HCT116 (cell line): ENCODE measurements at regions not wholly inside any gene's neighbourhood (a gene's known extent, or its start where the extent isn't known, plus 50 kb on each side); places are given as distances from the start of the nearest gene placed in this dataset.

ENCODE experiments used
- ATAC-seq: fragments of 200-7000 bp; cut with Tn5 transposase; 2 replicates; pipeline ENCODE4 v1.9.1; 2020; ENCODE audit warnings: mild to moderate bottlenecking, moderate library complexity
- BruUV-seq: library from RNA; stranded (reverse); fragments of 400-500 nt; replicated peaks from 2 replicates; lab custom pipeline; 2021; lab: Mats Ljungman, UMichigan
- CTCF ChIA-PET: fragments of 300-600 bp; sonication (Branson Sonifier 250); formaldehyde crosslinking; loops from one replicate; lab custom pipeline; 2021; ENCODE audit warnings: antibody characterized with exemption; lab: Charles Lee
- POLR2A ChIA-PET: fragments of 300-600, 350-600 bp; sonication (Branson Sonifier 250); formaldehyde crosslinking; loops from one replicate; lab custom pipeline; 2021; ENCODE audit warnings: antibody characterized with exemption; lab: Charles Lee
- RAD21 ChIA-PET, 2 experiments: fragments of 300-600 bp; sonication (Branson Sonifier 250); formaldehyde crosslinking; loops; one replicate each; lab custom pipeline; 2023; ENCODE audit warnings: low total read pairs in 2 of 2; ENCODE audit not compliant: uncharacterized antibody in 2 of 2, unreplicated experiment in 2 of 2, low non-redundant PET in 1 of 2; lab: Charles Lee
- DNase-seq: peaks from one replicate; pipeline ENCODE4 v3.0.0-alpha.2; 2010; ENCODE audit warnings: low read depth, low spot score
- H2AFZ ChIP-seq: fragments of 200-600 bp; shearing (Covaris generic), sonication (generic); 2 replicates; pipeline ENCODE4 v1.6.1; 2017; ENCODE audit warnings: low read depth, mixed run types, mixed read lengths, antibody characterized with exemption, low read length; ENCODE audit not compliant: poor library complexity, severe bottlenecking
- H3K27ac ChIP-seq: 2 replicates; pipeline ENCODE4 v1.5.1; 2012; ENCODE audit warnings: low read depth, low read length
- H3K27me3 ChIP-seq: fragments of 200-600 bp; sonication (generic); 2 replicates; pipeline ENCODE4 v1.6.1; 2016; ENCODE audit warnings: mixed run types, low read length, mixed read lengths; ENCODE audit not compliant: insufficient read depth
- H3K36me3 ChIP-seq, 2 experiments: fragments of 200-500 bp in 1 of 2; fragments of 200-600 bp in 1 of 2; sonication (Bioruptor generic) in 1 of 2; sonication (generic) in 1 of 2; 2 replicates each; pipeline versions ENCODE4 v1.5.1 to v1.6.1; 2014 to 2016; ENCODE audit warnings: low read length in 2 of 2, inconsistent platforms in 1 of 2, mixed read lengths in 1 of 2, mixed run types in 1 of 2; ENCODE audit not compliant: insufficient read depth in 2 of 2, control insufficient read depth in 1 of 2
- H3K4me1 ChIP-seq, 2 experiments: fragments of 200-600 bp in 1 of 2; sonication (generic) in 1 of 2; 2 replicates each; pipeline versions ENCODE4 v1.5.1 to v1.6.1; 2012 to 2017; ENCODE audit warnings: low read length in 2 of 2, inconsistent platforms in 1 of 2, mild to moderate bottlenecking in 1 of 2, mixed read lengths in 1 of 2, mixed run types in 1 of 2, moderate library complexity in 1 of 2; ENCODE audit not compliant: insufficient read depth in 2 of 2, control insufficient read depth in 1 of 2
- H3K4me2 ChIP-seq: fragments of 200-600 bp; sonication (generic); 2 replicates; pipeline ENCODE4 v1.6.1; 2017; ENCODE audit warnings: mixed run types, low read length, mixed read lengths
- H3K4me3 ChIP-seq, 2 experiments: fragments of 200-600 bp in 1 of 2; sonication (generic) in 1 of 2; replicated peaks in 1 of 2; 2 replicates each; pipeline ENCODE4 v1.5.1; 2011 to 2016; ENCODE audit warnings: low read length in 2 of 2, control low read depth in 1 of 2, low read depth in 1 of 2, mild to moderate bottlenecking in 1 of 2, mixed read lengths in 1 of 2, mixed run types in 1 of 2
- H3K79me2 ChIP-seq: fragments of 200-600 bp; sonication (generic); 2 replicates; pipeline ENCODE4 v1.6.1; 2017; ENCODE audit warnings: mild to moderate bottlenecking, mixed run types, low read length, moderate library complexity, mixed read lengths; ENCODE audit not compliant: insufficient read depth
- H3K9ac ChIP-seq: fragments of 200-600 bp; sonication (generic); 2 replicates; pipeline ENCODE4 v1.6.1; 2016; ENCODE audit warnings: low read length, mixed read lengths
- H3K9me2 ChIP-seq: fragments of 200-600 bp; sonication (generic), shearing (Covaris generic); 2 replicates; pipeline ENCODE4 v1.6.1; 2017; ENCODE audit warnings: mixed run types, mild to moderate bottlenecking, moderate library complexity; ENCODE audit not compliant: insufficient read depth
- H3K9me3 ChIP-seq, 2 experiments: fragments of 200-500 bp in 1 of 2; fragments of 200-600 bp in 1 of 2; sonication (Bioruptor generic) in 1 of 2; sonication (generic) in 1 of 2; 2 replicates each; pipeline ENCODE4 v1.6.1; 2014 to 2017; ENCODE audit warnings: low read length in 2 of 2, mixed read lengths in 2 of 2, inconsistent platforms in 1 of 2, low read depth in 1 of 2, mild to moderate bottlenecking in 1 of 2, mixed run types in 1 of 2, moderate library complexity in 1 of 2; ENCODE audit not compliant: control insufficient read depth in 1 of 2, insufficient read depth in 1 of 2
- H4K20me1 ChIP-seq: fragments of 200-600 bp; sonication (generic), shearing (Covaris generic); 2 replicates; pipeline ENCODE4 v1.6.1; 2017; ENCODE audit warnings: mixed run types, mild to moderate bottlenecking, moderate library complexity; ENCODE audit not compliant: insufficient read depth
- CEBPB ChIP-seq: IDR thresholded peaks from 2 replicates; pipeline ENCODE4 v1.6.1; 2012; ENCODE audit warnings: low read depth
- EZH2 ChIP-seq: fragments of 200-600 bp; sonication (generic); IDR thresholded peaks from 2 replicates; pipeline ENCODE4 v1.6.1; 2017; ENCODE audit warnings: antibody characterized with exemption, mixed run types
- EZH2phosphoT487 ChIP-seq: fragments of 200-600 bp; IDR thresholded peaks from 2 replicates; pipeline ENCODE4 v1.6.1; 2018; ENCODE audit warnings: antibody characterized with exemption, borderline replicate concordance
- intact Hi-C: fragments of 100-400 bp; cut with micrococcal nuclease; formaldehyde crosslinking; loops from 2 replicates; pipeline ENCODE4 v1.10.0; 2022
- TF ChIP-seq, protein P1 (sequence below): IDR thresholded peaks from 2 replicates; pipeline ENCODE4 v1.6.1; 2012; ENCODE audit warnings: low read depth

DNA sequence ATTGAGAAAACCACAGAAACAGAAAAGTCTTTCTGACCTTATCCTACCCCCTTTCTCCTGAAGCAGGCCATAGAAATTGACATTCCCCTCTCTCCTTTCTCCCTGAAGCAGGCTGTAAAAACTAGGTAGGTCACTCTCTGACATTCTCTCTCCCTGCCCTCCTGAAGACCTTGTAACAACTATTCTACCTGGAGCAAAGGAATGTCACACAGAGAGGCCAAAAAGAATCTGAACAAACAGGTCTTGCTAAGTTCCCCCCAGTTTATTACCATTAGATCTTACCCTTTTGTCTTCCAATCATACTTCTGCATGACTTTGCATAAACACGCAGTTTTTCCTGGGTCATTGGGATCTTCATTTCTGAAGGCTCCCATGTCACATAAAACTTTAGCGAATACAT is 198.3 kb upstream of the GYPA start (continued):
- TF ChIP-seq, protein P1, sequence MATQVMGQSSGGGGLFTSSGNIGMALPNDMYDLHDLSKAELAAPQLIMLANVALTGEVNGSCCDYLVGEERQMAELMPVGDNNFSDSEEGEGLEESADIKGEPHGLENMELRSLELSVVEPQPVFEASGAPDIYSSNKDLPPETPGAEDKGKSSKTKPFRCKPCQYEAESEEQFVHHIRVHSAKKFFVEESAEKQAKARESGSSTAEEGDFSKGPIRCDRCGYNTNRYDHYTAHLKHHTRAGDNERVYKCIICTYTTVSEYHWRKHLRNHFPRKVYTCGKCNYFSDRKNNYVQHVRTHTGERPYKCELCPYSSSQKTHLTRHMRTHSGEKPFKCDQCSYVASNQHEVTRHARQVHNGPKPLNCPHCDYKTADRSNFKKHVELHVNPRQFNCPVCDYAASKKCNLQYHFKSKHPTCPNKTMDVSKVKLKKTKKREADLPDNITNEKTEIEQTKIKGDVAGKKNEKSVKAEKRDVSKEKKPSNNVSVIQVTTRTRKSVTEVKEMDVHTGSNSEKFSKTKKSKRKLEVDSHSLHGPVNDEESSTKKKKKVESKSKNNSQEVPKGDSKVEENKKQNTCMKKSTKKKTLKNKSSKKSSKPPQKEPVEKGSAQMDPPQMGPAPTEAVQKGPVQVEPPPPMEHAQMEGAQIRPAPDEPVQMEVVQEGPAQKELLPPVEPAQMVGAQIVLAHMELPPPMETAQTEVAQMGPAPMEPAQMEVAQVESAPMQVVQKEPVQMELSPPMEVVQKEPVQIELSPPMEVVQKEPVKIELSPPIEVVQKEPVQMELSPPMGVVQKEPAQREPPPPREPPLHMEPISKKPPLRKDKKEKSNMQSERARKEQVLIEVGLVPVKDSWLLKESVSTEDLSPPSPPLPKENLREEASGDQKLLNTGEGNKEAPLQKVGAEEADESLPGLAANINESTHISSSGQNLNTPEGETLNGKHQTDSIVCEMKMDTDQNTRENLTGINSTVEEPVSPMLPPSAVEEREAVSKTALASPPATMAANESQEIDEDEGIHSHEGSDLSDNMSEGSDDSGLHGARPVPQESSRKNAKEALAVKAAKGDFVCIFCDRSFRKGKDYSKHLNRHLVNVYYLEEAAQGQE = no peak

DNA sequence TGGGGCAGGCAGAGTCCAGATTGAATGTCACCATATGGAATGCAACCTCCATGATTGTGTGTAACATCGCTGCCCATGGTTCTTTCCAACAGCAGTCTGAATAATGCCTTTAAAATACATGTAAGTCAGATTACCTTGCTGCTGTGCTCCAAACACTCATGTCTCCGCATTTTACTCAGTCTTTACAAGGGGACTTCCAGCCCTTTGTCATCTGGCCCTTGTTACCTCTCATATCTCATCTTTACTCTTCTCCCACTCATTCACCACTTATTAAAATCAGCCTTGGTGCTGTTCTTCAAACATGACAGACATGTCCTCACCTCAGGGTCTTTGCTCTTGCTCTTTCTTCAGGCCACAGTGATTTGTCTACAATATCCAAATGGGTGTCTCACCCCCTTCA is 200.4 kb upstream of the GYPA start:
- Histone ChIP-seq H3K4me1 (no peaks in the 10 kb centered on the region), H3K9me3 (no peaks in the 10 kb centered on the region), H3K36me3 (no peaks in the 10 kb centered on the region), H2AFZ (no peak overlapping the region), H3K9ac (no peak overlapping the region), H3K4me3 (no peak overlapping the region), H3K27me3 (no peaks in the 10 kb centered on the region), H3K4me2 (no peak overlapping the region), H3K9me2 (peaks cover 2% of the 10 kb centered on the region; the same call in 1 of the 2 replicates), H3K79me2 (no peaks in the 10 kb centered on the region), H4K20me1 (no peaks in the 10 kb centered on the region), H3K27ac (no peak overlapping the region)
- ChIA-PET POLR2A (no interaction called here), RAD21 (no interaction called here), CTCF (no interaction called here)
- no peak for ATAC-seq
- BruUV-seq = no TSS peak
- DNase-seq = no peak
- intact Hi-C loops = no loop called here
- TF ChIP-seq EZH2phosphoT487 = no peak
- no peak for TF ChIP-seq CEBPB
- no peak for TF ChIP-seq EZH2
